K562 (cell line): ENCODE measurements at regions not wholly inside any gene's neighbourhood (a gene's known extent, or its start where the extent isn't known, plus 50 kb on each side); places are given as distances from the start of the nearest gene placed in this dataset.

Source experiments
- ARID1B ChIP-seq: fragments of 450-650 bp; IDR thresholded peaks from 2 replicates; pipeline ENCODE4 v1.6.1; 2016; ENCODE audit warnings: antibody characterized with exemption, mild to moderate bottlenecking, inconsistent platforms
- BHLHE40 ChIP-seq: IDR thresholded peaks from 2 replicates; pipeline ENCODE4 v1.6.1; 2011; ENCODE audit warnings: low read length, improper control_type of control experiment
- C11orf30 ChIP-seq: fragments of 450-650 bp; IDR thresholded peaks from 2 replicates; pipeline ENCODE4 v1.6.1; 2016; ENCODE audit warnings: low read depth, mild to moderate bottlenecking
- CAMTA2 ChIP-seq: fragments of 250-450 bp; sonication (Bioruptor Pico); conservative IDR thresholded peaks from 2 replicates; pipeline ENCODE4 v1.5.1; 2022
- CEBPB ChIP-seq: fragments of 450-650 bp; IDR thresholded peaks from 2 replicates; pipeline ENCODE4 v1.6.1; 2016; ENCODE audit warnings: missing genetic modification characterization, missing compliant biosample characterization
- FOXP1 ChIP-seq: sonication (generic); formaldehyde crosslinking; IDR thresholded peaks from 2 replicates; pipeline ENCODE4 v1.8.0; 2022; ENCODE audit warnings: mild to moderate bottlenecking, missing genetic modification reagents
- MTA3 ChIP-seq: fragments of 450-650 bp; formaldehyde crosslinking; IDR thresholded peaks from 2 replicates; pipeline ENCODE4 v1.6.1; 2017; ENCODE audit warnings: mild to moderate bottlenecking, borderline replicate concordance
- NCOA6 ChIP-seq: fragments of 450-650 bp; IDR thresholded peaks from 2 replicates; pipeline ENCODE4 v1.6.1; 2017; ENCODE audit warnings: mild to moderate bottlenecking
- RB1 ChIP-seq: fragments of 450-650 bp; IDR thresholded peaks from 2 replicates; pipeline ENCODE4 v1.6.1; 2017; ENCODE audit warnings: low read depth, mild to moderate bottlenecking
- SMAD4 ChIP-seq: fragments of 250-450 bp; sonication (Bioruptor Pico); conservative IDR thresholded peaks from 2 replicates; pipeline ENCODE4 v1.8.0; 2021; ENCODE audit warnings: inconsistent platforms, mild to moderate bottlenecking, moderate library complexity
- SMC3 ChIP-seq: conservative IDR thresholded peaks from 2 replicates; pipeline ENCODE4 v1.6.1; 2011; ENCODE audit warnings: low read depth, low read length, improper control_type of control experiment; ENCODE audit not compliant: insufficient read depth
- SRSF9 ChIP-seq: fragments of 200-400 bp; formaldehyde crosslinking; IDR thresholded peaks from 2 replicates; pipeline ENCODE4 v1.6.1; 2017; ENCODE audit warnings: low read depth, low read length, borderline replicate concordance
- TOE1 ChIP-seq, 2 experiments: fragments of 450-650 bp in 1 of 2; sonication (generic) in 1 of 2; formaldehyde crosslinking in 1 of 2; IDR thresholded peaks; 2 replicates each; pipeline versions ENCODE4 v1.7.1 to v1.8.0; 2016 to 2022; ENCODE audit warnings: borderline replicate concordance in 2 of 2, mild to moderate bottlenecking in 2 of 2, antibody characterized with exemption in 1 of 2, inconsistent platforms in 1 of 2, low read depth in 1 of 2, missing genetic modification reagents in 1 of 2, moderate library complexity in 1 of 2
- XRCC4 ChIP-seq: IDR thresholded peaks from one replicate; pipeline ENCODE4 v1.6.1; 2011; ENCODE audit not compliant: insufficient read depth, insufficient read length; ENCODE audit errors: extremely low read depth
- ZNF23 ChIP-seq: fragments of 250-450 bp; sonication (Bioruptor Pico); IDR thresholded peaks from 2 replicates; pipeline ENCODE4 v1.4.0; 2020; ENCODE audit warnings: mild to moderate bottlenecking
- TF ChIP-seq, protein P1 (sequence below), 3 experiments: fragments of 200-800 bp in 1 of 3; fragments of 250-450 bp in 1 of 3; fragments of 450-650 bp in 1 of 3; sonication (Bioruptor Pico) in 1 of 3; sonication (Bioruptor generic) in 1 of 3; formaldehyde crosslinking in 1 of 3; IDR thresholded peaks; 2 replicates each; pipeline versions ENCODE4 v1.6.1 to v1.8.0; 2016 to 2022; ENCODE audit warnings: mild to moderate bottlenecking in 2 of 3, missing genetic modification characterization in 2 of 3, missing compliant biosample characterization in 1 of 3, moderate library complexity in 1 of 3
- TF ChIP-seq, protein P2 (sequence below): IDR thresholded peaks from 2 replicates; pipeline ENCODE4 v1.6.1; 2011; ENCODE audit warnings: borderline replicate concordance, low read depth, mild to moderate bottlenecking, moderate library complexity, low read length; ENCODE audit not compliant: insufficient read depth, poor library complexity, severe bottlenecking
- TF ChIP-seq, protein P3 (sequence below): IDR thresholded peaks from 2 replicates; pipeline ENCODE4 v1.6.1; 2012; ENCODE audit warnings: low read depth, low read length, improper control_type of control experiment, borderline replicate concordance
- TF ChIP-seq, protein P4 (sequence below): fragments of 450-650 bp; formaldehyde crosslinking; IDR thresholded peaks from 2 replicates; pipeline ENCODE4 v1.4.0; 2022; ENCODE audit warnings: missing genetic modification characterization

DNA sequence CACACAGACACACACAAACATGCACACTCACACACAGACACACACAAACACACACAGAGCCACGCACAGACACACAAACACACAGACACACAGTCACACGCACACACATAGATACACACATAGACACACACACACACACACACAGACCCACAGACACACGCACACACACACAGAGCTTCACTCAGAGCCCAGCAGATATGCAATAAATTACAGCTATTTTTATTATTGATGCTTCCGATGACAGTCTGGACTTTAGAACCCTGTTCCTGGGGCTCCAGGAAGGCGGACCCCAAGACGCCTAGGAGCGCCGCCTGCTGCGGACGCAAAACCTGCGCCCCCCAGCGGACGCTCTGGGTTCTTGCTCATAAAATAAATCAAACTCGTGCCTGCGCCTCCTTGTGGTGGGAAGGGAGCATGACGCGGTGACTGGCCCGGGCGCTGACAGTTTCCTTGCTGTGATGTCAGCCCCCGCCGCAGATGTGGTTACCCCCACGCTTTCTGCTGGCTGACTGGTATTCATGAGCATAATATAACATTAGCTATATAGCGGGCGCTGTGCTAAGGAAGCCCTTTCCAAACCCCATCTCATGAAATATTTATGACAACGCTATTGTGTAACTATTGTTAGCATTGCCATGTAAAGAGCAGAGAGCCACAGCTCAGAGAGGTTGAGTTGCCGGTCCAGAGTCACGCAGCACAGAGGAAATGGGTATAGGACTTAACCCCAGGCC, 64.4 kb upstream of the TM9SF2 start (continued):
- TF ChIP-seq, protein P1, sequence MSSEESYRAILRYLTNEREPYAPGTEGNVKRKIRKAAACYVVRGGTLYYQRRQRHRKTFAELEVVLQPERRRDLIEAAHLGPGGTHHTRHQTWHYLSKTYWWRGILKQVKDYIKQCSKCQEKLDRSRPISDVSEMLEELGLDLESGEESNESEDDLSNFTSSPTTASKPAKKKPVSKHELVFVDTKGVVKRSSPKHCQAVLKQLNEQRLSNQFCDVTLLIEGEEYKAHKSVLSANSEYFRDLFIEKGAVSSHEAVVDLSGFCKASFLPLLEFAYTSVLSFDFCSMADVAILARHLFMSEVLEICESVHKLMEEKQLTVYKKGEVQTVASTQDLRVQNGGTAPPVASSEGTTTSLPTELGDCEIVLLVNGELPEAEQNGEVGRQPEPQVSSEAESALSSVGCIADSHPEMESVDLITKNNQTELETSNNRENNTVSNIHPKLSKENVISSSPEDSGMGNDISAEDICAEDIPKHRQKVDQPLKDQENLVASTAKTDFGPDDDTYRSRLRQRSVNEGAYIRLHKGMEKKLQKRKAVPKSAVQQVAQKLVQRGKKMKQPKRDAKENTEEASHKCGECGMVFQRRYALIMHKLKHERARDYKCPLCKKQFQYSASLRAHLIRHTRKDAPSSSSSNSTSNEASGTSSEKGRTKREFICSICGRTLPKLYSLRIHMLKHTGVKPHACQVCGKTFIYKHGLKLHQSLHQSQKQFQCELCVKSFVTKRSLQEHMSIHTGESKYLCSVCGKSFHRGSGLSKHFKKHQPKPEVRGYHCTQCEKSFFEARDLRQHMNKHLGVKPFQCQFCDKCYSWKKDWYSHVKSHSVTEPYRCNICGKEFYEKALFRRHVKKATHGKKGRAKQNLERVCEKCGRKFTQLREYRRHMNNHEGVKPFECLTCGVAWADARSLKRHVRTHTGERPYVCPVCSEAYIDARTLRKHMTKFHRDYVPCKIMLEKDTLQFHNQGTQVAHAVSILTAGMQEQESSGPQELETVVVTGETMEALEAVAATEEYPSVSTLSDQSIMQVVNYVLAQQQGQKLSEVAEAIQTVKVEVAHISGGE (CRISPR knock-in tag; IDR thresholded peaks at IDR 0.05) = no peak
- peak; percentile 95 for TF ChIP-seq SMC3
- 0 out of 2 replicates have a peak, but pooled peaks have one; percentile 23 for TF ChIP-seq MTA3
- no peak for TF ChIP-seq SRSF9
- TF ChIP-seq FOXP1 (CRISPR knock-in tag) = no peak
- no peak for TF ChIP-seq XRCC4
- peak; percentile 25; the same call in 1 of the 2 replicates for TF ChIP-seq TOE1 (IDR thresholded peaks at IDR 0.05; ENCODE audit: borderline replicate concordance)
- no peak for TF ChIP-seq TOE1 (CRISPR knock-in tag; IDR thresholded peaks at IDR 0.05; ENCODE audit: borderline replicate concordance, low read depth)
- TF ChIP-seq, protein P2, sequence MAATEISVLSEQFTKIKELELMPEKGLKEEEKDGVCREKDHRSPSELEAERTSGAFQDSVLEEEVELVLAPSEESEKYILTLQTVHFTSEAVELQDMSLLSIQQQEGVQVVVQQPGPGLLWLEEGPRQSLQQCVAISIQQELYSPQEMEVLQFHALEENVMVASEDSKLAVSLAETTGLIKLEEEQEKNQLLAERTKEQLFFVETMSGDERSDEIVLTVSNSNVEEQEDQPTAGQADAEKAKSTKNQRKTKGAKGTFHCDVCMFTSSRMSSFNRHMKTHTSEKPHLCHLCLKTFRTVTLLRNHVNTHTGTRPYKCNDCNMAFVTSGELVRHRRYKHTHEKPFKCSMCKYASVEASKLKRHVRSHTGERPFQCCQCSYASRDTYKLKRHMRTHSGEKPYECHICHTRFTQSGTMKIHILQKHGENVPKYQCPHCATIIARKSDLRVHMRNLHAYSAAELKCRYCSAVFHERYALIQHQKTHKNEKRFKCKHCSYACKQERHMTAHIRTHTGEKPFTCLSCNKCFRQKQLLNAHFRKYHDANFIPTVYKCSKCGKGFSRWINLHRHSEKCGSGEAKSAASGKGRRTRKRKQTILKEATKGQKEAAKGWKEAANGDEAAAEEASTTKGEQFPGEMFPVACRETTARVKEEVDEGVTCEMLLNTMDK = peak; percentile 78
- no peak for TF ChIP-seq CAMTA2 (CRISPR knock-in tag)
- peak; percentile 65 for TF ChIP-seq RB1
- TF ChIP-seq C11orf30 = no peak
- TF ChIP-seq BHLHE40 = peak; percentile 36
- peak; percentile 74 for TF ChIP-seq CEBPB (tag)
- TF ChIP-seq, protein P3, sequence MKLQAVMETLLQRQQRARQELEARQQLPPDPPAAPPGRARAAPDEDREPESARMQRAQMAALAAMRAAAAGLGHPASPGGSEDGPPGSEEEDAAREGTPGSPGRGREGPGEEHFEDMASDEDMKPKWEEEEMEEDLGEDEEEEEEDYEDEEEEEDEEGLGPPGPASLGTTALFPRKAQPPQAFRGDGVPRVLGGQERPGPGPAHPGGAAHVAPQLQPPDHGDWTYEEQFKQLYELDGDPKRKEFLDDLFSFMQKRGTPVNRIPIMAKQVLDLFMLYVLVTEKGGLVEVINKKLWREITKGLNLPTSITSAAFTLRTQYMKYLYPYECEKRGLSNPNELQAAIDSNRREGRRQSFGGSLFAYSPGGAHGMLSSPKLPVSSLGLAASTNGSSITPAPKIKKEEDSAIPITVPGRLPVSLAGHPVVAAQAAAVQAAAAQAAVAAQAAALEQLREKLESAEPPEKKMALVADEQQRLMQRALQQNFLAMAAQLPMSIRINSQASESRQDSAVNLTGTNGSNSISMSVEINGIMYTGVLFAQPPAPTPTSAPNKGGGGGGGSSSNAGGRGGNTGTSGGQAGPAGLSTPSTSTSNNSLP = peak; percentile 55; the same call in 1 of the 2 replicates
- peak; percentile 38 for TF ChIP-seq ARID1B
- TF ChIP-seq, protein P4, sequence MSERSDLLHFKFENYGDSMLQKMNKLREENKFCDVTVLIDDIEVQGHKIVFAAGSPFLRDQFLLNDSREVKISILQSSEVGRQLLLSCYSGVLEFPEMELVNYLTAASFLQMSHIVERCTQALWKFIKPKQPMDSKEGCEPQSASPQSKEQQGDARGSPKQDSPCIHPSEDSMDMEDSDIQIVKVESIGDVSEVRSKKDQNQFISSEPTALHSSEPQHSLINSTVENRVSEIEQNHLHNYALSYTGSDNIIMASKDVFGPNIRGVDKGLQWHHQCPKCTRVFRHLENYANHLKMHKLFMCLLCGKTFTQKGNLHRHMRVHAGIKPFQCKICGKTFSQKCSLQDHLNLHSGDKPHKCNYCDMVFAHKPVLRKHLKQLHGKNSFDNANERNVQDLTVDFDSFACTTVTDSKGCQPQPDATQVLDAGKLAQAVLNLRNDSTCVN (CRISPR knock-in tag) = peak; percentile 54; the same call in 1 of the 2 replicates
- no peak for TF ChIP-seq NCOA6
- 0 out of 2 replicates have a peak, but pooled peaks have one; percentile 28 for TF ChIP-seq SMAD4 (CRISPR knock-in tag)
- TF ChIP-seq ZNF23 (CRISPR knock-in tag) = no peak
